GM21528 (cell line): ENCODE measurements at regions not wholly inside any gene's neighbourhood (a gene's known extent, or its start where the extent isn't known, plus 50 kb on each side); places are given as distances from the start of the nearest gene placed in this dataset.

Experiments used
- ATAC-seq: cut with Tn5 transposase; IDR thresholded peaks from one replicate; pipeline ENCODE4 v1.9.1; 2021; ENCODE audit warnings: mild to moderate bottlenecking, moderate library complexity; ENCODE audit not compliant: unreplicated experiment, low FRiP score

DNA sequence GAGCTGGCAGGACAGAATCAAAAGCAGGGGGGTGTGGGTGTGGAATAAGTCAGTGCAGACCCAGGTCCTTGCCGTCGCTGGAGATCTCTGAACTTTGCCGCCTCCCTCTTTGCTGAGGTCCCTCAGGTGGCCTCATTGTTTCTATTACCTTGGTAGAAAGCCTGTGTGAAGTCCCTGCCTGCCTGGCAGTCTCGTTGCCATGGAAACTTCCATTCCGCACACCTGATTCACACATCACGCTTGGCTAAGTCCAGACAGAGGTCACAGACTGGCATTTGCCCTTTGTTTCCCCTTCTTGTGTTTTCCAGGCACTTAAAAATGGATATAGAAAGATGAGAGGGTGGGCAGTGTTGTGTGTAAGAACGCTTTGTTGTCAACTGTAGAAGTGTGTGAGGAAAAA, 260.6 kb downstream of the PRL start:
- no peak for ATAC-seq

DNA sequence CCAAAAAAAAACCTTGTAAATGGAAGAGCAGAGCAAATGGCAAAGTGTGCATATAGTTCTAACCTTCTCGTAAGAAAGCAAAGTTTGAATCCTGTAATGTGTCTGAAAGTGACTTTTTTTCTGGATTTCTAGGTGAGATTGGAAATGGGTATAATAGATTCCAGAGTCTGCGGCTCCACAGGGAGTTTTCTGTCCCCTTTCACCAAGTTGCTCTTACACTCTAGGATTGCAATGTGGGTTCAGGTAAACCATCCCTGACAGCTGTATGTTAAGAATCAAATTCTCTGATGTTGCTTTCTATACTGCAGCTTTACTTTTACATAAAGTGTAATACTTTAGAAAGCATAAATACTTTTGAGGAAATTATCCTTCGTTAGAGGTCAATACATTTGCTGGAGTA, 260.1 kb downstream of the PRL start:
- no peak for ATAC-seq

DNA sequence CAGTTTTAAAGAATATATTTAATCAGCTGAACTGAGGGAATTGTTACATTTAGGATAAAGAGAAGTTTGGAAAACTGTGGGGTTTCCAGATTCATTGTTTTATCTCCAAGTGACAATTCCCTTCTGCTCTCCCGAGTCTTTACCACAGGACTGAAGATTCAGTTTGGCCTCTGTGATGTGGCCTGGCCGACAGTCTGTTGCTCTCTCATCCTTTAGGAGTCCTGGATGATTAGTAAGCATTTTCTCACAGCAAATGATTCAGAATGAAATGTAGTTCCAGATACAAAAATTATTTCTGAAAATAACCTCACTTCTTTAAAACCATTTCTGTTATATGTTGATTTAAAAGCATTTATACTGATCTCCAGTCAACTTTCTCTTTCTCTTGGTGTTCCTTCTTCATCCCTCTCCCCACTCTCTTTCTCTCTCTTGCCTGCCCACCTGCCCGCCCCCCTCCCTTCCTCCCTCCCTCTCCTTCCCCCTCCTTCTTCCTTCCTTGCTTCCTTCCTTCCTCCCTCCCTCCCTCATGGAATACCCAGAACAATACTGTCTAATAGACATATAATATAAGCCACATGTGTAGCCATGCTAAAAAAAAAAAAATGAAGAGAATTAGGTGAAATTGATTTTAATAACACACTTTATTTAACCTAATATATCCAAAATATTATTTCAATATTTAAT, 254.9 kb downstream of the PRL start:
- no peak for ATAC-seq

DNA sequence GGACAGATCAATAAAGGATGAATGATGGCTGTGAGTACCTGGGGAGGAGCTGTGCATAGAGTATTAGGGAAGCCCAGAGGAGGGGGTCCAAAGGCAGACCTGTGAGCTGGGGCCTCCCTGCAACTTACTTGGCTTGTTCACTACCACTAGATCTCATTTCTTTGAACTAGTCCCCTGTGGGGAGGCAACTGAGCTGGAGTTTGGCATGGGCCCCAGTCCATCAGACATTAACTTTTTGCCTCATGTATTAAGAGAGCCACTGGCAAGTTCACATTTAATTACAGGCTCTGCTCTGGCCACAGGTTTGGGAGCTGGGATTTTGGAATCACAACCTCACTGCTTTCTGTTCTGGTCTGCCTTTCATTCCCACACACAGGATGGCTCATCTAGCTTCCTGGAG, 254.1 kb downstream of the PRL start:
- no peak for ATAC-seq

DNA sequence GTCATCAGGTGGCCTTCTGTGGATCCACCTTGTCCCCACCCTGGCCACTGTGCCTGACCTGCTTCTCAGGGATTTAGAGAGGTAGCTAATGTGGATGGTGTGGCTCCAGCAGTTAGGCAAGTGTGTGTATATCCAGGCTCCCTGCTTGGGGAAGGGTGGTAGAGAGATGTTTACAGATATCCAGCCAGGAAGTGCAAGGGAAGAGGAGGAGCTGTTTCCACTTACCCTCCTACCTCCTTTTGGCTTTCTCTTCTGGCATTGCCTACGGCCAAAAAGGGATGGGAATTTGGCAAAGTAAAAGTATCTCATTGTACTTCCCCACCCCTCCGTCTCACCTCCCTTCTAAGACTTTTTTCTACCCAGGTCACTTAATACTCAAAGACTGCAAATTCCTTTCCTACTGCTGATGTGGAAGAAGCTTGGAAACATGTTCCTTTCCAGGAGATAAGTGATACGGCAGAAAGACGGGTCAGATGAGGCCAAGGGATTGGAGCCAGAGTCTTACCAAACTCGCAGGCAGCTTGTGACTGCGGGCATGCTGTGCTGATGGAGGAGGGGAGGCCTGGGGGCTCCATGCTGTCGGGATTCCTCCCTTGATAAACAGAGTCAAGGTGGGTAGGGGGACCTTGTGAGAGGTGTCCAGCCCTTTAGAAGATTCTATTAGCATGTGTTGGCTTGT, 253.4 kb downstream of the PRL start:
- ATAC-seq: no peak

DNA sequence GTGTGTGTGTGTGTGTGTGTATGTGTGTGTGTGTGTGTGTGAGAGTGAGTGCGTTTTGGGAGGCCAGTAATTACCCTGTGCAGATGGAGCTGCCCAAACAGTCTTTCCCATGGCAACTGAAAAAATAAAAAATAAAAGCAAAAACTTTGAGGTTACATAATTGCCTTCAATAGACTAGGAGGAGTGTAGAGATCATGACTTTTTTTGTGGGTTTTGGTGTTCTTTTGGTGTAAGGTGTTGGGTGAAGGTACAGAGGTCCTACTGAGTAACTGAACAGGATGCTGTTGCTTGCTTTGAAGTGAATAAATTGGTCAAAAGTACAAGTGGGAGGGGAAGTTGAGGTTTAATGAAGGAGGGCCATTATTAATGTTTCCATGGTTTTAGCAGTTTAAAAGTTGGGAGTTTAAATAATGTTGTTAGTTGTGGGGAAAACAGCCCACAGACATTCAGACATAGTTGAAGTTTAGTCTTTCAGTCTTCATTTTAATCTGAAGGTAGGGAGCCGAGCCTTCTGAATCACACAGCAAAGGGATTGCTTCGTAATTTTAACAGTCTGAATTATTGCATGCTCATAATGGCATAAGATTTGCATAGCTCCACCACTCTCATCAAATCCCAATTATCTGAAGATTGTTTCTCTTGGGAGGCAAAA, 251.4 kb downstream of the PRL start:
- ATAC-seq: no peak

DNA sequence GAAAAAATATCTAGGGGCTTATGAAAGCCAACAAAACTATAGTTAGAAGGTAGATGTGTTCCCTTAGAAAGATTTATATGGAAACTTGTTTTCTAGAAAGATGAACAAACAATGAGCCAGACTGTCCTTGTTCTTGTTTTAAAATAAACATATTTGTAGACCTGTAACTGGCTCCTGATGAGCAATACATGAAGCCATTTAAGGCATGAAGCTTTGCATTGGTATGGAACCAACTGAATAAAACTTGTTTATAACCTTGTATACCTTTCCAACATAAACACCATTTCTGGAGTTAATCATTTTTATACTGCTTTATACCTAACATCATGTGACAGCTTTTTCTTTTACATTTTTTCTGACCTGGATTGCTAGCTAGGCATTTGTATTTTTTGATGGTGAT, 247.8 kb downstream of the PRL start:
- no peak for ATAC-seq

DNA sequence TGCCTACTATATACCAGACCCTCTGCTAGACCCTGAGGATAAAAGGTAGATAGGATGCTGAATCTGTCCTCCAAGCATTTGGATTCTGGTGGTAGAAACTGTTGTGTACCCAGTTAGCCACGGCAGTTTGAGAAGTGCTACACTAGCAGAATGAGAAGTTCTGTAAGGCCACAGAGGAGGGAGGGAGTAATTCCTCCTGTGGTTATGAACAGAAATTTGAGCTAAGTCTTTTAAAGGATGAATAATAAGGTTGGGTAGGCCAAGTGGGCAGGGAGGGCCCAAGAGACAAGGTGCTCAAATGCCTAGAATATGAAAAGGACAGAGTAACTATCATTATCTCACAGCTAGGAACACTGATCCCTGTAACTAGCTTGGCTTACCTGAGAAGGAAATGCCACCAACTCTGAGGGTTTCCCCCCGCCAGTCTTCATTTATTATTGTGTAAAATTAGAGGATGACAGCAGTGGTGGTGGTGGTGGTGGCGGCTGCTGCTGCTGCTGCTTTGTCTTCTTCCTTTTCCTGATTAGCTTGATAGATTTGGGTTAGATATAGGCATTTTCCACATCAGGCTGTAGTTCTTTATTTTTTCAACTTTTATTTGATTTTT, 243.3 kb downstream of the PRL start:
- no peak for ATAC-seq

DNA sequence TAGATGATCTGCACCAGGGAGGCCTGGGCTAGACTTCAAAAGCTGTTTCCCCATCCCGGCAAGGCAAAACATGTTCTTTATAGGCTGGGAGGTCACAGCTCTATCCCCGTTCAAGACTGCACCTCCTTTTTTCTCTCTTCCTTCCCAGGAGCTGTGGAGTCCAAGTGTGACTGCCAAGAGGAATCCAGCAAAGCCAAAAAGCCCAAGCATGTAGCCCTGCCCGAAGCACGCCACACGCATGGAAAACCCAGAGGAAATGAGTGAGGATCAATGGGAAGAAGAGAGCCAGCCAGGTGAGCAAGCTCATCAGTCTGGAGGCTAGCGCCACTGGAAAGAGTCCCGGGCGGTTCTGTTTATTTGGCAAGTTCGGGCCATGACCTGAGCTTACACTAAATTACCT, 240.4 kb downstream of the PRL start:
- ATAC-seq: no peak

DNA sequence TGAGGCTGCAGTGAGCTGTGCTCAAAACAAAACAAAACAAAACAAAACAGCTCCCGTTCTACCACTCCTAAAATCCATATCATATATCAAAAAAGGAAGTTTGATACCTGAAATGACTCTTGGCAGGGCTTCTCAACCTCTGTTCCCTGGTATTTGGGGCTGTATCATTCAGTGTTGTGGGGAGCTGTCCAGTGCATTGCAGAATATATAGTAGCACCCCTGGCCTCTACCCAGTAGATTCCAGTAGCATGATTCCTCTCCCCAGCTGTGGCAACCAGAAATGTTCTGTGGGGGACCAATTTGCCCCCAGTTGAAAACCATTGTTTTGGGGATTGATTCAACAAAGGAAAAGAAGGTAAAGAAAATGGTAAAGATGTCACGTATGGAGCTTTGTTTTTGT, 238.9 kb downstream of the PRL start:
- ATAC-seq: no peak

DNA sequence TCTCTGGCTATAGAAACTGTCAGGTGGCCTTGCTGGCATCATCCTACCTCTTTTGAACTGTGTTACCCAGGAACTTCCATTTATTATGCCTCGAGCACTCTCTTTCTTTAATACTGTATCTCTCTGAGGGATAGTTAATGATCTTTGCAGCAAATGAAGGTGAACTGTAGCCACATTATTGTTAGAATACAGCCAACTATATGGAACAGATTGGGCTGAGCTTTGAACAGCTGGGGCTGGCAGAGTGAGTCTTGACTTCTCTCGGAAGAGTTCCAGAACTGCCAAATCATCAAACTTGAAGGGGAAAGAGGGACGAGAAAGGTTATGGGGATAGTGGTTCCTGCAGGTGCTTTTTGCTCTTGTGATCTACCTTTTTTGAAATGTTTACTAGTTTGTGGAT, 237.7 kb downstream of the PRL start:
- ATAC-seq: no peak

DNA sequence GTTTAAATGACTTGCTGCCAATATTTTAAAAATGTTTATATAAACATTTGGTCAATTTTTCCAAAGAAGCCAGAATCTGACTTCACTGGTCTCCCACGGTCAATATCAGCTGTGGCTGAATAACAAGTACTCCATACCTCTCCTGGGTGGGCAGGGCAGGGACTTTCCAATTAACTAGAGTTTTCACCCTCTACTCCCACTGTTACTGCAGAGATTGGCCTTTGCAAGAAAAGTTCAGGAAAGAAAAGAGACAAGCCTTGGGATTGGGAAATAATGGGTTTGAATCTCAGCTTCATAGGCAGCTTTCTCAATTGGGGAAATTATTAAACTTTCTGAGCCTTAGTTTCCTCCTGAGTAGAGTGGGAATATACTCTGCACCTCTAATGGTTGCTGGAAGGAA, 236.9 kb downstream of the PRL start:
- no peak for ATAC-seq

DNA sequence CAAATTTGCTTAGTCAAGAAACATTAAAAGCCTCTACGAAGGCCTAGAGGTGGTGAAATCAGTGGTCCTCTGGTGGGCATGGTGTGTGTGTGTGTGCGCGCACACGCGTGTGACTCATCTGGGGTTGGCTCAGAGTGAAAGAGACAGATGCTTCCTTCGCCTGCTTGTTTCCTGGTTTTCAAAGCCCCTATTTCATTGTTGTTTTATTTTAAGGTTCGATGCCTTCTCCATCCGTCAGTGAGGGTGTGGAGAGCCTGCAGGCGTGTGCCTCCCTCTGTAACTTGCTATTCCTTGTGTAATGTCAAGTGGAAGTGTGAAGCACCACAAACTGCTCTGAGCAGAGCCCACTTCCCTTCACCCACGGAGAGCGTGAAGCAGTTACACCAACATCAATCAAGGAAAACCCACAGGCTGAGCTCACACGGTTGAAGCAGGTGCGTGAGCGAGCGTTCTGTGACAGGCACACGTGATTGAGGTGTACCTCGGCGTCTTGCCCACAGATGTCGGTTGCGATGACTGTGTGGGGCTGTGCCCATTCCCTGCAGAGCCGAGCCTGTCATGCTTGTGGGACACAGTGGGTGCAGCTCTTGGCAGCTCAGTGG, 233.9 kb downstream of the PRL start:
- peak; percentile 78 for ATAC-seq

DNA sequence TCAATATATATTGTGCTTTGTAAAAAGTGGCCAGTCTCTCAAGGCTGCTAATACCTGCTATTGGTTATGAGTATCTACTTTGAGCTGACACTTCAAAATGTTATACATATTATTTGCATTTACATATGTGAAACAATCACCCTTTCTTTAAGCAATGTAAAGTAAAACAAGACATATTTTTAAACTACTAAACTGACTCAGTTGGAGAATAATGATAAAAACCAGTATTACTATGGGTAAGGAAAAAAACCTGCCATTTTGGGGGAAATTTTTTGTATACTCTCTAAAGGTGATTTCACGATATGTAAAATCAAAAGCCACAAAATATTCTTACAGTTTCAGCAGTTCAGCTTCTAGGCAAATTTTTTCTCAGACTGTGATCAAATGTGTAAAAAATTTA, 232.3 kb downstream of the PRL start:
- ATAC-seq: no peak

DNA sequence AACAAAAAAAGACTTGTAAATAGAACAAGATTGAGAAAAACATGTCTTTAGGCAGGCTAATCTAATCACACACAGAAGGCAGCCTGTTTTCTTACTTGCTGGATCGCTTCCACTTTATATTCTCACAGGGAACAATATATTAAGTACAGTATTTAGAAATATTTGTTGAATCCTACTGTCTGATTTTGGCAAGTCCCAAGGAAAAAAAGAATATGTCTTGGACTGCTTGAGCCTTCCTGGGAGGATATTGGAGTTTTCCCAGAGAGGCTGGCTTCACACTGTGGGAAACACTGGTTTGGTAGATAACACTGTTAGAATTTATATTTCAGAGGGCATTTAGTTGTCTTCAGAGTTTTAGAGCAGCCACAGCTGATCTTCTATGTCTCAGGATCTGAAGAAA, 229.7 kb downstream of the PRL start:
- no peak for ATAC-seq

DNA sequence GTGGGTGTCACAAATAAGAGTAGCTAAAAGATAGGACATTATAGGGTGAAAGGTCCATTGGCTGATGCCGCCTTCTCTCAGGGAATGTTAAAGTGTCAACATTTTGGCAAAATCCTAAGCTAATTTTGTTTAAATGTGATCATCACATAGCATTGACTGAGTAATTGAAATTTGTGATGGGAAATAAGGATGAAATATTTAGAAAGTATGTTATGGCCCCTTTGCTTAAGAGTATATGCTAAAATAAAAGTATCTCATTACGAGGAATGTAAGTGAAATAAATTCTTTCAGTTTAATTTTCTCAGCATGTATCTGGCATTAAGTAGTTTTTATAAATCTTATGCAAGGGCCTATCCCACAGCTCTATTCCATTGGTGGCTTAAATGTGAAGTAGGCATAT, 229.2 kb downstream of the PRL start:
- ATAC-seq: no peak

DNA sequence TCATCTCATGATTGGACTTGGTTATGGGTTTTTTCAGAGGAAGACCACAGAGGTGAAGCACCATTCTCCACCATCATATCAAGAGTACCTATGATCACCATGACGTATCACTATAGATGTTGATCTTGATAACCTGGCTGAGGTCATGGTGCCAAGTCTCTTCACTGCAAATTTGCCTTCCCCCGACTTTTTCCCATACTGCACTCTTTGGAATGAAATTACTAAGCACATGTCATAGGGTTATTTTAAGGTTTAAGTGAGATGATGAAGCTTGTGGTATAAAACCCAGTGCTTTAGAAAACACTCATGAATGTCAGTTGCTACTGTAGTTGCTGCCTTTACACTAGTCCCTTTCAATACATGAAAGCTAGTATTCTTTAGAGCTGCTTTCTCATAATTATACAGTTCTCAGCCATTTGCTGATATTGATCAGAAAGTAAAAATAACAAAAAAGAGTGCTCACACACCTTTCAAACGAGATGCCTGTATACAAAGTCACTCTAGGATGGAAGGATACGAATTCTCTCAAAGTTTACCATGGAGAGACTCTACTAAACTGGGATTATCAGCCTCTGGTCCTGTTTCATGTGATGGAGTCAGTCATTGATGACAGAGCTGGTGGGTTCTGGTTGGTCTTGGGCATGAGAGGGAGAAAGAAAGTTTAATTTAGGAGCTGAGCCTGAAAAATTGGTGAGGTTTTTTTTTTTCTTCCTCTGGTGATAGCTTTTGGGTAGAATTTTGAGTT, 228.1 kb downstream of the PRL start:
- ATAC-seq: peak; percentile 48

DNA sequence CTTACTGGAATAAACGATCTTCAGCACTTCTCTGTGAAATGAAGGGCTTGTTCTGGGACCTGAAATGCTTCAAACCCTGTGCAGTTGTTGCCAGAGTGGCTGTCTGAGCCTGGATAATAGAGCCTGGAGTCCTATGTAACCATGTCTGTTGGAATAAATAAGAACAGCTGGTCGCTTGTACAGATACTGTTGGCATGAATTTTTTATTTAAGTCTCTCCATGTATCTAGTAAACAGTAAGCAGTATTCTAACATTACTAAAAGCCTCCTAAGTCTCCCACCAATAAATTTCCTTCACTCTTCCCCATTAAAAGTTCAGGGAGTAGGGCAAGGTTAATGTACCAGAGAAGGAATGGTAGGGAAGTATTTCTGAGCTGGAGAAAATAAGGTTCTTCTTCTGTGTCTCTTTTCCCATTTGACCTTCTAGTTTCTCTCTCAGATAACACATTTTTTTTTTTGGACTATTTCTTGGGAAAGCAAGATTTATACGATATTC, 227.5 kb downstream of the PRL start:
- no peak for ATAC-seq

DNA sequence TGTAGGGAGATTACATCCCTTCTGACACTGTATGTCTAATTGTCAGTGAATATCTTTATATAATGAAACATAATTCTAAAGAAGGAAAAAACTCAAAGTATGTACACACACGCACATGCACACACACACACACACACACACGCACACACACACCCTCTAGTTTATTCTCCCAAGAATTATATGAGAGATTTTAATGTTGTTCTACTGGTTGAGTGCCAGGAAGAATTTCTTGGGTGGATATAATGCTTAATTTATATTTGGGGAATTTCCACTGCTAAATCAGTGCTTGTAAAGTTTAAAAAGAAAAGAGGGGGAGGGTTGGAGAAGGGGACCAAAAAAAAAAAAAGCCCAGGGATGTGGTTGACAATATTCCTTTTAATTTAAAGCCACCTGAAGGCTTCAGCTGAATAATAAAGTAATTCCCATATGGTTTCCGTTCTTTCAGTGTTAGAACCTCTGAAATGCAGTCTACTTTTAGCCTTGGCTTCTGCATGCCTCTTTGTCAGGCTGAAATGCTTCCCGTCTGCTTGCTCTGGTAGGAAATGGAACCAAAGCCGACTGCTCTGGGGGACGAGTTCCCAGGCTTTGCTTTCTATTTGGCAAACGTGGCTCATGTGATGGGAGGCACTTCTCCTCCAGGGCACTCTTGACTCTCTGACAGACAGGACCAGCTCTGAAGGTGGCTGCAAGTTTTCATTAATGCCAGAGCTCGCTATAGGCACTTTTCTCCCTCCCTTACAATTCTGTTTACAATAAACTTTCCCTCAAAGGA, 225.4 kb downstream of the PRL start:
- no peak for ATAC-seq

DNA sequence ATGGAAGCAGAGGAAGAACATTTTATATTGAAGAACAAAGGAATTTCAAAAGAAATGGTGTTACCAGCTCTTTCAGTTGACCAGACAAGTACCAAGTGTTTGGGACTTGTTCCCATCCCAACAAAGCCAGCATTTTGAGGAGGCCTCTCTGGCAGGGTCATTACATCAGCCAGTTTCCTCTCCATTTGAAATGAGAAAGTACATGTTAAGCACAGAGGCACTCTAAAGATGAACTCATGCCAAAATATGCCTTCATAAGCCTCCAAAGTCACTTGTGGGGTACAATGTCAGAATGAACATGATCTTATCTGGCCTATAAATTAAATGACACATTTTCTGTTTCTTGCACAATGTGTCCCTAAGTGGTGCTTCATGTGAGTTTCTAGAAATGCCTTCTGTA, 223.9 kb downstream of the PRL start:
- ATAC-seq: no peak
